Immature natural killer cell (primary cell): ENCODE measurements at regions not wholly inside any gene's neighbourhood (a gene's known extent, or its start where the extent isn't known, plus 50 kb on each side); places are given as distances from the start of the nearest gene placed in this dataset.
"Not testable (repeated sequence)": the region's sequence is repeated elsewhere in the genome, so short reads cannot be mapped to it uniquely, and the experiment has no call there.

ENCODE experiments used
- DNase-seq, 3 donors: peaks; one replicate each; pipeline ENCODE4 v3.0.0; 2022; ENCODE audit warnings: mixed read lengths in 1 of 3
- H3K27ac Mint-ChIP-seq, 6 donors: one replicate each; pipeline ENCODE4 v1.8.0; 2020; ENCODE audit warnings: mixed read lengths in 6 of 6, mild to moderate bottlenecking in 5 of 6, inconsistent platforms in 4 of 6, moderate library complexity in 3 of 6
- H3K27me3 Mint-ChIP-seq, 3 donors: one replicate each; pipeline ENCODE4 v1.8.0; 2020 to 2021; ENCODE audit warnings: low read depth in 3 of 3, mild to moderate bottlenecking in 3 of 3, mixed read lengths in 3 of 3, moderate library complexity in 3 of 3, inconsistent platforms in 1 of 3
- H3K36me3 Mint-ChIP-seq, 3 donors: one replicate each; pipeline ENCODE4 v1.8.0; 2020; ENCODE audit warnings: mixed read lengths in 3 of 3, inconsistent platforms in 2 of 3, mild to moderate bottlenecking in 2 of 3
- H3K4me1 Mint-ChIP-seq, 2 donors: one replicate each; pipeline ENCODE4 v1.8.0; 2020; ENCODE audit warnings: inconsistent platforms in 2 of 2, mild to moderate bottlenecking in 2 of 2, mixed read lengths in 2 of 2, moderate library complexity in 1 of 2
- H3K4me3 Mint-ChIP-seq, 5 donors: one replicate each; pipeline ENCODE4 v1.8.0; 2020; ENCODE audit warnings: mild to moderate bottlenecking in 5 of 5, mixed read lengths in 5 of 5, inconsistent platforms in 3 of 5, moderate library complexity in 3 of 5
- H3K9me3 Mint-ChIP-seq, 6 donors: one replicate each; pipeline ENCODE4 v1.8.0; 2020; ENCODE audit warnings: mild to moderate bottlenecking in 6 of 6, mixed read lengths in 6 of 6, inconsistent platforms in 4 of 6, moderate library complexity in 3 of 6

DNA sequence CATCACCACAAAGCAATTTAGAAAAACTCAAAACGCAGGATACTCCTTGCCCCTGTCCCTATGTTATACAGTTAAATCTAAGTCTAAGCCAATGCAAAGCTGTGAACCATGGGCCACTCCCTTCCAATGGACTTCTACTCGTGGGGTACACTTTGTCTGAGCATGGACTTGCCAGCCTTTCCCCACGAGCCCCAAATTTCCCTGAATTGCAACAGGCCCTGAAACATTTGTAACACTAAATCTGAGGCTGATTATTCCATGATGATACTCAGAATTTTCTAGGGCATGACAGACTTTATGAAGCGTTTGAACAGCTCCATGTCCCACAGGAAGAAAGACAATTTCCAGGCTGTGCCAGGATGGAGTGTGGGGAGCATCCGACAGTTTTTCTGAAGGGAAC, 189.6 kb downstream of the TXNL1 start:
- Mint-ChIP-seq H3K36me3 (no peaks in the 10 kb centered on the region), H3K4me3 (no peak overlapping the region), H3K27me3 (peaks cover 0 to 2% (median 2%) of the 10 kb centered on the region in 3 donors), H3K4me1 (no peaks in the 10 kb centered on the region), H3K9me3 (peaks cover 0 to 2% (median 0%) of the 10 kb centered on the region in 6 donors), H3K27ac (no peak overlapping the region)
- DNase-seq, result no peak

DNA sequence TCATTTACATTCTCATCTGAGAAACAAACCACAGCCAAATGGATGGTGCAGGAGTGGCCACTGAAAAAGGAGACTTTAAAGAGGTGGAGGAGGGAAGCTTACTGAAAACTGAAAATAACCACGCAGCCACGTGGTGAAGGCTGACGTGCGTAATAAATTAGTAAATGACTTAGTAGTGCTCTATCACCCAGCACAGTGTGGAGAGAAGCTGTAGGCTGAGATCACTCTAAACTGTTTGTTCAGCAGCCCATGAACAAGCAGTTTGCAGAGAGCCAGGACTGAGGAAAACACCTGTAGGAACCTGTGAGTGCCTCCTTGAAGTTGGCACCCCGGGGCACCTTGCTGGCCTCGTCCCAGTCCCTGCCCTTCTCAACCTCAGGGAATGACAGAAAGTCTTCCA, 193.0 kb downstream of the TXNL1 start:
- H3K27me3 Mint-ChIP-seq, result peaks cover 0 to 4% (median 2%) of the 10 kb centered on the region in 3 donors
- no peak overlapping the region for H3K27ac Mint-ChIP-seq
- peaks cover 0 to 4% (median 0%) of the 10 kb centered on the region in 6 donors for H3K9me3 Mint-ChIP-seq
- no peak for DNase-seq
- H3K36me3 Mint-ChIP-seq, result no peaks in the 10 kb centered on the region
- no peak overlapping the region for H3K4me3 Mint-ChIP-seq
- H3K4me1 Mint-ChIP-seq, result no peaks in the 10 kb centered on the region

DNA sequence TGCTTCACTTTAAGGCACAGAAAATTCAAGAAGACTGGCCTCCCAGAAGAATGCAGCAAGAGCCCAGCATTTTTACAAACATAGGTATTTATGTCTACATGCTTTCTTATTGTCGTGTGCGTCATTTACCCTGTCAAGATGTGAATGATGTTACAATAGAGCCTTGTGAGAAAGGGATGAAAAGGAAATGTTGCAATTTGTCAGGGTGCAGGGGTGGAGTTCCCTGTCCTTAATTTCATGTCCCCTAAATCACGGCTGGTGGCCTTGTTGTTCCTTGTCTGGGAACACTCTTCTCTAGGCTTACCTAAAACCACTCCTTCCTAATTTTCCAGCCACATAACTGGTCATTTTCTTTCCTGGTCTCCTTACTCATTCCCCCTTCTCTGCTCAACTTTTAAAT, 194.2 kb downstream of the TXNL1 start:
- H3K9me3 Mint-ChIP-seq, result peaks cover 0 to 4% (median 0%) of the 10 kb centered on the region in 6 donors

DNA sequence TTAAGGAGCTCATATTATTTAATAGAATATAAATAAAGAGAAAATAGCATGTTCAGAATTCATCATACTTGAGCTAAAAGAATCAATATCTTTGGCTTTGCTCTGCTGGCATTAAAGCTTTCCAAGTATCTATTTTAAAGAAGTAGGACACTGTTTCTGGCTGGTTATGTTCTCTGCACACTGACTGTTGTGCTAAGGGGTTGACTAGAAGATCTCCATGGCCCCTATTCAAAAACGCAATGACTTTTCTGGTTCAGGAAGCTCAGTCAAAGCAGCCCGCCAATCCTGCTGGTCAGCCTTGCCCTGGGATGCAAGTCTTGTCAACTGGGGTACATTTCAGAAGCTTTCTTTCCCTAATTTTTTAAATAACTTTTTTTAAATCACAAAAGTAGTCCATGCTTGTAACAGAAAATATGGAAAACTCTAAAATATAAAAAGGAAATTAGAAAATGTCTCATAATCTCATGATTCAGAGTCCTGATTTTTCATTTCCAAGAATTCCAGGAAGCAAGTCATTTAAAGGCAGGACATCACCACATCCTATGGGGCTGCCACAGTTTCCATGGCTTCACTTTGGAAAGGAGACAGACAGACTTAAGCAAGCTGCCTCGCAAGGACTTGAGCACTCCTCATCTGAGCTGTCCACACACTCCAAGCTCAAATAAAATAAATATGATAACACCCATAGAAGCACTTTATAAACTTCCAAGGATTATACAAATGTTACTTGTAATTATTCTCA, 195.1 kb downstream of the TXNL1 start:
- peaks cover 0 to 4% (median 0%) of the 10 kb centered on the region in 6 donors for H3K9me3 Mint-ChIP-seq
- H3K4me1 Mint-ChIP-seq, result no peaks in the 10 kb centered on the region
- H3K4me3 Mint-ChIP-seq, result no peak overlapping the region
- no peaks in the 10 kb centered on the region for H3K36me3 Mint-ChIP-seq
- H3K27ac Mint-ChIP-seq, result no peak overlapping the region
- H3K27me3 Mint-ChIP-seq, result peaks cover 2 to 4% (median 3%) of the 10 kb centered on the region in 3 donors
- DNase-seq, result no peak

More for the DNA sequence above, 194.2 kb downstream of the TXNL1 start:
- Mint-ChIP-seq H3K4me3 (no peak overlapping the region), H3K27me3 (peaks cover 0 to 4% (median 2%) of the 10 kb centered on the region in 3 donors), H3K4me1 (no peaks in the 10 kb centered on the region), H3K36me3 (no peaks in the 10 kb centered on the region), H3K27ac (no peak overlapping the region)
- DNase-seq, result no peak

DNA sequence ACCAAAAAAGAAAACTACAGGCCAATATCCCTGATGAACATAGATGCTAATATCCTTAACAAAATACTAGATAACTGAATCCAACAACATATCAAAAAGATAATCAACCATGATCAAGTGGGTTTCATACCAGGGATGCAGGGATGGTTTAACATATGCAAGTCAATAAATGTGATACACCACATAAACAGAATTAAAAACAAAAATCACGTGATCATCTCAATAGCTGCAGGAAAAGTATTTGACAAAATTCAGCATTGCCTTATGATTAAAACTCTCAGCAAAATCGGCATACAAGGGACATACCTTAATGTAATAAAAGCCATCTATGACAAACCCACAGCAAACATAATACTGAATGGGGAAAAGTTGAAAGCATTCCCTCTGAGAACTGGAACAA, 199.9 kb downstream of the TXNL1 start:
- not testable (repeated sequence) for H3K9me3 Mint-ChIP-seq, H3K36me3 Mint-ChIP-seq, H3K27ac Mint-ChIP-seq, H3K27me3 Mint-ChIP-seq, H3K4me3 Mint-ChIP-seq, H3K4me1 Mint-ChIP-seq, DNase-seq

DNA sequence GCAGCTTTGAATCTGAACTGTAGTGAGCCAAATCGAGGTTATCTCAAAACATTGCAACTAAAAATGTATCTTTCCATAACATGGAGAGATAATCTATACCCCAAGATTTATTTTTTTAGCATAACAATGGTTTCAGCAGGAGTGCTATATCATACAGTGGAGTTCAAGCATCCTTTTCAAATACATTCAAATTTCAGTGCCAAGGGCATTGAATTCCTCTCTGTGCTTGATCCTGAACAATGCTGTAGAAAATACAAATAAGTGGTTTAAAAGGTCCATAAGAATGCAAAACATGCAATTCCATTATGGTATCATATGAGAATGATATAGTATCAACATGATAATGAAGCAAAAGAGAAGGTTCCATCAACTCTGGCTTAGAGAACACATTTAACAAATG, 201.7 kb downstream of the TXNL1 start:
- peaks cover 0 to 4% (median 0%) of the 10 kb centered on the region in 3 donors for H3K36me3 Mint-ChIP-seq
- no peak for DNase-seq
- H3K27me3 Mint-ChIP-seq, result peaks cover 0 to 3% (median 0%) of the 10 kb centered on the region in 3 donors
- H3K4me3 Mint-ChIP-seq, result no peak overlapping the region
- H3K9me3 Mint-ChIP-seq, result peaks cover 0 to 6% (median under 1%) of the 10 kb centered on the region in 6 donors
- peaks cover 0 to under 1% of the 10 kb centered on the region in 2 donors for H3K4me1 Mint-ChIP-seq
- H3K27ac Mint-ChIP-seq, result no peak overlapping the region

DNA sequence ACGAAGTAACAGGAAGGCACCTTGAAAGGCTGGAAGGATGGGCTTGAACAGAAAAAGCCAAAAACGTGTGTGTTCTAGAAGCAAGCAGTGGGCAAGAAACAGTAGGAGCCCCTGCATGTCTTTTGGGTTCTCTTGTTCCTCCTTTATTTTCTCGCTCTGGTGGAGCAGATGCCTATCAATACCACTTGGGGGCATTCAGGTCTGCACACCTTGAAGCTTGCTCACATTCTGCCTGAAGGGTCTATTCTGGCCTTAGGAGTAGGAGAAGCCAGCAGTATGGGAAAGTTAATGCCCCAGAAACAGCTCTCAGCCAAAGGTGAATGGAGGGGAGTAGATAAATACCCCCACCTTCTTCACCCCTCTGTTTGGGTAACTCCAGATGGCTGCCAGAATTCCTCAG, 204.5 kb downstream of the TXNL1 start:
- H3K36me3 Mint-ChIP-seq, result peaks cover 0 to 4% (median 0%) of the 10 kb centered on the region in 3 donors
- H3K27me3 Mint-ChIP-seq, result peaks cover 0 to 3% (median 2%) of the 10 kb centered on the region in 3 donors
- no peak overlapping the region for H3K4me3 Mint-ChIP-seq
- peaks cover 0 to 13% of the 10 kb centered on the region in 2 donors for H3K4me1 Mint-ChIP-seq
- H3K27ac Mint-ChIP-seq, result no peak overlapping the region
- peaks cover 0 to 7% (median under 1%) of the 10 kb centered on the region in 6 donors for H3K9me3 Mint-ChIP-seq
- no peak for DNase-seq

DNA sequence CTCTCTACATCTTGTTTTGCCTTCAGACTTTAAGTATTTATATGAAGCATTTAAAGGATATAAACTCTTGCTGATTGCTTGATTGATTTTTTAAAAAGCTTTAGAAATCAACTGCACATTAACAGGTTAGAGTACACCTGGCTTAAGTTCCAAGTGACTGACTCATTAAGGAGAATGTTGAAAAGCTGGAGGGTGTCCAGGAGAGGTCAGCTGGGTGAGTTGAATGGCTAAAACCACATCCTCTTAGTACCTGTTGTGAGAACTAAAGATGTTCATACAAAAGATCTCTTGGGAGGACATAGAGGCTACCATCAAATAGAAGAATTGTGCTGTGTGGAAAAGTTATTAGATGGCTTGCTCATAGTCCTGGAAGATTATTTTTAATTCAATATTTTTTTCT, 206.8 kb downstream of the TXNL1 start:
- H3K4me3 Mint-ChIP-seq, result no peak overlapping the region
- H3K27me3 Mint-ChIP-seq, result peaks cover 0 to 2% (median 0%) of the 10 kb centered on the region in 3 donors
- peaks cover 0 to 13% of the 10 kb centered on the region in 2 donors for H3K4me1 Mint-ChIP-seq
- no peak for DNase-seq
- H3K9me3 Mint-ChIP-seq, result peaks cover 13 to 21% (median 17%) of the 10 kb centered on the region in 6 donors
- H3K27ac Mint-ChIP-seq, result no peak overlapping the region
- H3K36me3 Mint-ChIP-seq, result peaks cover 0 to 4% (median 0%) of the 10 kb centered on the region in 3 donors

DNA sequence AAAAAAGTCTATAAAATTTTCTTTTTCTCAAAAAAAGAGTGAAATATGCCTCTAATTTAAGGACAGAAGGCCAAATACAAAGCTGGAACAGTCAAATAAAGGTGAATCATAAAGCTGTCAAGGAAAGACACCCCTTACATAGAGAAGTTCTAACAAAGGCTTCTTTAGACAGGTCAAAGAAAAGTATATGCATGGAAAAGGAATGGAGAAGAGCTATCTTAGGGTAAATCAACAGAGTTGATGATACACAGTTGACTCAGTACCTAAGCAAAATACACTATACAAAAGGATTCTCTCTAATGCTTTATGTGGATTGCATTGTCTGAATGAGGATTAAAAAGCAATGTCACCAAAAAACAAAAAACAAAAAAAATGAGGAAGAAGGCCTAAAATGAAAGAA, 214.8 kb downstream of the TXNL1 start:
- no peaks in the 10 kb centered on the region for H3K36me3 Mint-ChIP-seq

DNA sequence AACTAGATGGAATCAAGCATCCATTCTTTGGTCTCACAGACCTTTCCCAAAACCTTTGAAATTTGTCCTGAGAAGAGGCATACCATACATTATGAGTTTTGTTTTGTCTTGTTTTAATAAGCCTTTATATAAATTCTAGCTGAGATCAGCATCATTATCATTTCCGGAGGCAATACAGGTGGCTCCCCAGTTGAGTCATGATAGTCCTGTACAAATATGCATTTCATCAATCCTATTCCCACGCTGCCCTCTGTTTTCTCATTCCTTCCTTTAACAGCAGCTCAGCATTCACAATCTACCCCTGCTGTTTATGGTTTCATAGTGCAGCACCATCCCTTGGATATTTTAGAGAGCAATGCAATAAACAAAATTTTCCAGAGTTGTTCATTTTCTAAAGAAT, 216.7 kb downstream of the TXNL1 start:
- Mint-ChIP-seq H3K27me3 (peaks cover 0 to 5% (median 1%) of the 10 kb centered on the region in 3 donors), H3K4me3 (no peak overlapping the region), H3K27ac (no peak overlapping the region), H3K36me3 (peaks cover 0 to 3% (median 0%) of the 10 kb centered on the region in 3 donors), H3K4me1 (no peaks in the 10 kb centered on the region), H3K9me3 (peaks cover 0 to 18% (median 7%) of the 10 kb centered on the region in 6 donors)
- no peak for DNase-seq

More for the DNA sequence above, 214.8 kb downstream of the TXNL1 start:
- Mint-ChIP-seq H3K4me1 (no peaks in the 10 kb centered on the region), H3K4me3 (no peak overlapping the region), H3K9me3 (peaks cover 10 to 36% (median 22%) of the 10 kb centered on the region in 6 donors), H3K27me3 (peaks cover 0 to 4% (median 1%) of the 10 kb centered on the region in 3 donors), H3K27ac (no peak overlapping the region)
- no peak for DNase-seq

DNA sequence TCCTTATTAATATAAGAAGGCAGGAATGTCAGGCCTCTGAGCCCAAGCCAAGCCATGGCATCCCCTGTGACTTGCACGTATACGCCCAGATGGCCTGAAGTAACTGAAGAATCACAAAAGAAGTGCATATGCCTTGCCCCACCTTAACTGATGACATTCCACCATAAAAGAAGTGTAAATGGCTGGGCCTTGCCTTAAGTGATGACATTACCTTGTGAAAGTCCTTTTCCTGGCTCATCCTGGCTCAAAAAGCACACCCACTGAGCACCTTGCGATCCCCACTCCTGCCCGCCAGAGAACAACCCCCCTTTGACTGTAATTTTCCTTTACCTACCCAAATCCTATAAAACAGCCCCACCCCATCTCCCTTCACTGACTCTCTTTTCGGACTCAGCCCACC, 217.5 kb downstream of the TXNL1 start:
- not testable (repeated sequence) for H3K27me3 Mint-ChIP-seq, DNase-seq, H3K4me3 Mint-ChIP-seq, H3K27ac Mint-ChIP-seq, H3K36me3 Mint-ChIP-seq, H3K4me1 Mint-ChIP-seq
- H3K9me3 Mint-ChIP-seq, result peaks cover 0 to 11% (median 4%) of the 10 kb centered on the region in 6 donors

DNA sequence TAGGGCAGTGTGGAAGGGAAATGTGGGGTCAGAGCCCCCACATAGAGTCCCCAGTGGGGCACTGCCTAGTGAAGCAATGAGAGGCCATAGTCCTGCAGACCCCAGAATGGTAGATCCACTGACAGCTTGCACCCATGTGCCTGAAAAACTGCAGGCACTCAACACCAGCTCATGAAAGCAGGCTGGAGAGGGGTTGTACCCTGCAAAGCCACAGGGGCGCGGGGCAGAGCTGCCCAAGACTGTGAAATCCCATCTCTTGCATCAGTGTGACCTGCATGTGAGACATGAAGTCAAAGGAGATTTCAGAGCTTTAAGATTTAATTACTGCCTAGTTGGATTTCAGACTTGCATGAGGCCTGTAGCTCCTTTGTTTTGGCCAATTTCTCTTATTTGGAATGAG, 224.0 kb downstream of the TXNL1 start:
- Mint-ChIP-seq H3K4me1 (no peaks in the 10 kb centered on the region), H3K36me3 (peaks cover 0 to 3% (median 0%) of the 10 kb centered on the region in 3 donors), H3K4me3 (no peak overlapping the region), H3K27me3 (peaks cover 0 to 3% (median 2%) of the 10 kb centered on the region in 3 donors), H3K9me3 (peaks cover 0 to 9% (median 4%) of the 10 kb centered on the region in 6 donors), H3K27ac (no peak overlapping the region)
- no peak for DNase-seq

DNA sequence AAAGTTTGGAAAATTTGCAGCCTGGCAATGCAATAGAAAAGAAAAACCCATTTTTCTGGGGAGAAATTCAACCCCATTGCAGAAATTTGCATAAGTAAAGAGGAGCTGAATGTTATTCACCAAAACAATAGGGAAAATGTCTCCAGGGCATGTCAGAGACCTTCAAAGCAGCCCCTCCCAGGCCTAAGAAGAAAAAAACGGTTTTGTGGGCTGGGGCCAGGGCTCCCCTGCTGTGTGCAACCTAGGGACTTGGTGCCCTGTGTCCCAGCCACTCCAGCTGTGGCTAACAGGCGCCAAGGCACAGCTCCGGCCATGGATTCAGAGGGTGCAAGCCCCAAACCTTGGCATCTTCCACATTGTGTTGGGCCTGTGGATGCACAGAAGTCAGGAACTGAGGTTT, 224.5 kb downstream of the TXNL1 start:
- DNase-seq, result no peak

DNA sequence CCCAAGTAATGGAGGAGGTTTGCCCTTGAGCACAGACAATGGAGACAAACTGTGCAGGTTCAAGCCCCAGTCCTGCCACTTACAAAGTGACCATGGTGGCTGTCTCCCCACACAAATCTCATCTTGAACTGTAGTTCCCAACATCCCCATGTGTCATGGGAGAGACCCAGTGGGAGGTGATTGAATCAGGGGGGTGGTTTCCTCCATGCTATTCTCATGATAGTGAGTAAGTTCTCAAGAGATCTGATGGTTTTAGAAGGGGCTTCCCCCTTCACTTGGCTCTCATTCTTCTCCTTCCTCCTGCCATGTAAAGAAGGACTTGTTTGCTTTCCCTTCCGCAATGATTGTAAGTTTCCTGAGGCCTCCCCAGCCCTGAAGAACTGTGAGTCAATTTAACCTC, 225.4 kb downstream of the TXNL1 start:
- Mint-ChIP-seq H3K27ac (no peak overlapping the region), H3K4me3 (no peak overlapping the region), H3K9me3 (peaks cover 0 to 9% (median 4%) of the 10 kb centered on the region in 6 donors), H3K27me3 (peaks cover 0 to 2% (median 2%) of the 10 kb centered on the region in 3 donors), H3K4me1 (no peaks in the 10 kb centered on the region), H3K36me3 (peaks cover 0 to 3% (median 0%) of the 10 kb centered on the region in 3 donors)
- no peak for DNase-seq

More for the DNA sequence above, 224.5 kb downstream of the TXNL1 start:
- Mint-ChIP-seq H3K4me3 (no peak overlapping the region), H3K27ac (no peak overlapping the region), H3K9me3 (peaks cover 0 to 9% (median 4%) of the 10 kb centered on the region in 6 donors), H3K4me1 (no peaks in the 10 kb centered on the region), H3K36me3 (peaks cover 0 to 3% (median 0%) of the 10 kb centered on the region in 3 donors), H3K27me3 (peaks cover 0 to 2% (median 2%) of the 10 kb centered on the region in 3 donors)
